H9 (cell line): ENCODE measurements at regions not wholly inside any gene's neighbourhood (a gene's known extent, or its start where the extent isn't known, plus 50 kb on each side); places are given as distances from the start of the nearest gene placed in this dataset.

Experiments
- DNase-seq: peaks from one replicate; pipeline ENCODE4 v3.0.0-alpha.2; 2017
- H2AFZ ChIP-seq: one replicate; pipeline ENCODE4 v1.6.1; 2013; ENCODE audit warnings: mild to moderate bottlenecking, low read length, control low read depth, moderate library complexity
- H2AK5ac ChIP-seq: 2 replicates; pipeline ENCODE4 v1.6.1; 2013; ENCODE audit warnings: low read length, control low read depth, mixed read lengths; ENCODE audit not compliant: insufficient read length
- H2BK120ac ChIP-seq: one replicate; pipeline ENCODE4 v1.6.1; 2013; ENCODE audit warnings: low read depth, mild to moderate bottlenecking, low read length, control low read depth, inconsistent platforms; ENCODE audit not compliant: poor library complexity, severe bottlenecking
- H2BK12ac ChIP-seq: 2 replicates; pipeline ENCODE4 v1.6.1; 2013; ENCODE audit warnings: low read length, control low read depth, mixed read lengths, low read depth; ENCODE audit not compliant: insufficient read length
- H2BK15ac ChIP-seq: 2 replicates; pipeline ENCODE4 v1.6.1; 2013; ENCODE audit warnings: low read depth, low read length, control low read depth
- H2BK20ac ChIP-seq: one replicate; pipeline ENCODE4 v1.6.1; 2013; ENCODE audit warnings: low read depth, mild to moderate bottlenecking, low read length, control low read depth, inconsistent platforms; ENCODE audit not compliant: poor library complexity, severe bottlenecking
- H2BK5ac ChIP-seq: 2 replicates; pipeline ENCODE4 v1.6.1; 2013; ENCODE audit warnings: low read length, control low read depth, mixed read lengths; ENCODE audit not compliant: insufficient read length
- H3K14ac ChIP-seq: 2 replicates; pipeline ENCODE4 v1.6.1; 2013; ENCODE audit warnings: low read length, control low read depth; ENCODE audit not compliant: insufficient read depth
- H3K18ac ChIP-seq: 2 replicates; pipeline ENCODE4 v1.6.1; 2013; ENCODE audit warnings: low read depth, mild to moderate bottlenecking, mixed read lengths, low read length, control low read depth; ENCODE audit not compliant: insufficient read length
- H3K23ac ChIP-seq: 2 replicates; pipeline ENCODE4 v1.6.1; 2013; ENCODE audit warnings: low read length, control low read depth, mixed read lengths, low read depth; ENCODE audit not compliant: insufficient read length
- H3K23me2 ChIP-seq: 2 replicates; pipeline ENCODE4 v1.6.1; 2013; ENCODE audit warnings: low read depth, mild to moderate bottlenecking, mixed read lengths, low read length, control low read depth; ENCODE audit not compliant: insufficient read length, poor library complexity, severe bottlenecking
- H3K27ac ChIP-seq: 2 replicates; pipeline ENCODE4 v1.5.1; 2013; ENCODE audit warnings: low read length, control low read depth, mixed read lengths, low read depth; ENCODE audit not compliant: insufficient read length
- H3K27me3 ChIP-seq: 2 replicates; pipeline ENCODE4 v1.6.1; 2013; ENCODE audit warnings: low read length, control low read depth, inconsistent platforms; ENCODE audit not compliant: insufficient read depth
- H3K4ac ChIP-seq: 2 replicates; pipeline ENCODE4 v1.6.1; 2013; ENCODE audit warnings: low read depth, mild to moderate bottlenecking, control low read depth, inconsistent platforms, low read length, moderate library complexity
- H3K4me1 ChIP-seq: 2 replicates; pipeline ENCODE4 v1.6.1; 2013; ENCODE audit warnings: low read length, control low read depth, inconsistent platforms; ENCODE audit not compliant: insufficient read depth
- H3K4me2 ChIP-seq: 2 replicates; pipeline ENCODE4 v1.6.1; 2013; ENCODE audit warnings: low read length, control low read depth, mixed read lengths; ENCODE audit not compliant: insufficient read length, insufficient read depth
- H3K56ac ChIP-seq: 2 replicates; pipeline ENCODE4 v1.6.1; 2013; ENCODE audit warnings: low read depth, mild to moderate bottlenecking, mixed read lengths, low read length, control low read depth; ENCODE audit not compliant: insufficient read length
- H3K79me1 ChIP-seq: 2 replicates; pipeline ENCODE4 v1.6.1; 2013; ENCODE audit warnings: low read depth, mild to moderate bottlenecking, moderate library complexity, low read length, control low read depth, inconsistent platforms; ENCODE audit not compliant: insufficient read depth, poor library complexity, severe bottlenecking
- H3K79me2 ChIP-seq: 2 replicates; pipeline ENCODE4 v1.6.1; 2013; ENCODE audit warnings: low read length, control low read depth, inconsistent platforms; ENCODE audit not compliant: insufficient read depth
- H3K9ac ChIP-seq: 2 replicates; pipeline ENCODE4 v1.6.1; 2013; ENCODE audit warnings: low read length, control low read depth, mixed read lengths; ENCODE audit not compliant: insufficient read length; ENCODE audit errors: extremely low read depth
- H3K9me3 ChIP-seq: one replicate; pipeline ENCODE4 v1.6.1; 2013; ENCODE audit warnings: low read depth, low read length, inconsistent platforms; ENCODE audit not compliant: control insufficient read depth
- H3T11ph ChIP-seq: one replicate; pipeline ENCODE4 v1.6.1; 2013; ENCODE audit warnings: mild to moderate bottlenecking, low read length, control low read depth, inconsistent platforms
- H4K20me1 ChIP-seq: one replicate; pipeline ENCODE4 v1.6.1; 2013; ENCODE audit not compliant: control insufficient read depth, insufficient read length, insufficient read depth
- H4K5ac ChIP-seq: 2 replicates; pipeline ENCODE4 v1.6.1; 2013; ENCODE audit warnings: low read depth, mild to moderate bottlenecking, mixed read lengths, low read length, control low read depth; ENCODE audit not compliant: insufficient read length
- H4K8ac ChIP-seq: replicated peaks from 2 replicates; pipeline ENCODE4 v1.6.1; 2013; ENCODE audit warnings: low read length, control low read depth, mixed read lengths, low read depth; ENCODE audit not compliant: insufficient read length
- H4K91ac ChIP-seq: 2 replicates; pipeline ENCODE4 v1.6.1; 2013; ENCODE audit warnings: low read depth, mild to moderate bottlenecking, moderate library complexity, mixed read lengths, low read length, control low read depth; ENCODE audit not compliant: insufficient read length
- H3K27ac Mint-ChIP-seq, 3 experiments: 2 replicates in 2 of 3; 3 replicates in 1 of 3; pipeline ENCODE4 v1.8.0; 2020 to 2021; ENCODE audit warnings: mixed read lengths in 3 of 3, mild to moderate bottlenecking in 1 of 3, moderate library complexity in 1 of 3
- H3K27me3 Mint-ChIP-seq: 2 replicates; pipeline ENCODE4 v1.8.0; 2021; ENCODE audit warnings: low read depth, mild to moderate bottlenecking, moderate library complexity, mixed read lengths
- H3K36me3 Mint-ChIP-seq, 3 experiments: 2 replicates in 2 of 3; 3 replicates in 1 of 3; pipeline ENCODE4 v1.8.0; 2020 to 2021; ENCODE audit warnings: low read depth in 3 of 3, mixed read lengths in 3 of 3; ENCODE audit not compliant: insufficient read depth in 1 of 3
- H3K4me1 Mint-ChIP-seq, 2 experiments: 2 replicates each; pipeline ENCODE4 v1.8.0; 2020; ENCODE audit warnings: mixed read lengths in 2 of 2
- H3K4me3 Mint-ChIP-seq, 2 experiments: 2 replicates in 1 of 2; 3 replicates in 1 of 2; pipeline ENCODE4 v1.8.0; 2020 to 2021; ENCODE audit warnings: mild to moderate bottlenecking in 2 of 2, mixed read lengths in 2 of 2, moderate library complexity in 1 of 2
- H3K9me3 Mint-ChIP-seq, 2 experiments: 2 replicates in 1 of 2; 3 replicates in 1 of 2; pipeline ENCODE4 v1.8.0; 2020; ENCODE audit warnings: mild to moderate bottlenecking in 2 of 2, mixed read lengths in 2 of 2, moderate library complexity in 1 of 2
- WGBS: extraction: QIAGEN DNeasy Blood & Tissue Kit; methylation state at CpG from one replicate; pipeline ENCODE4 v1.1.7; 2013; ENCODE audit warnings: missing lambda C conversion rate, low lambda C conversion rate, mixed read lengths; ENCODE audit not compliant: insufficient read length; ENCODE audit errors: extremely low coverage; 5-methylcytosine and 5-hydroxymethylcytosine counted together
- TF ChIP-seq, protein P1 (sequence below): fragments of 200-600 bp; sonication (generic); conservative IDR thresholded peaks from 3 replicates; pipeline ENCODE4 v1.8.0; 2021; ENCODE audit warnings: antibody characterized with exemption, mild to moderate bottlenecking

DNA sequence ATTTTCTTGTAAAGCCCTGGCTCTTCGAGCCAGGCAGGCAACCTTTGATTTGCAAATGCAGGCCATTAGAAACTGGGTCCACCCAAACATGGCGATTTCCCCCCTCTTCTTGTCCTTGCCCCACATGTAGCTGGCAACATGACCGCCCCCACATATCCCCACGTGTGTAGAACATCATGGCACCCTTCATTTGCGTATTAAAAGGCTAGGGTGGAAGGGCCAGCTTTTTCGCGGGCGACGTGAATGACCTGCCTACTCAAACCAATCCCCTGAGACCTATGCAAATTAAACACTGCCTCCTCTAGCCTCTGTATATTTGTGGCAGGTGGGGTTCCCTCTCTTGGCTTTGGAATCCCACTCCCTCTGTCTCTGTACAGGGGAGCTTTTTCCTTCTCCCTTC, 107.0 kb upstream of the CLINT1 start:
- Histone ChIP-seq H4K20me1 (no peaks in the 10 kb centered on the region), H3K4me1 (peaks cover 4% of the 10 kb centered on the region; the same call in 1 of the 2 replicates), H3K14ac (peak overlapping the region; percentile 61; the same call in 1 of the 2 replicates), H3K18ac (peak overlapping the region; percentile 79), H4K91ac (no peak overlapping the region), H3K9ac (no peak overlapping the region), H2BK20ac (no peak overlapping the region), H2AK5ac (peak overlapping the region; percentile 75), H3K4me2 (peak overlapping the region; percentile 10), H3K23me2 (peaks cover 2% of the 10 kb centered on the region), H3K27ac (peak overlapping the region; percentile 80), H3K79me2 (no peaks in the 10 kb centered on the region), H2BK120ac (no peak overlapping the region), H2AFZ (no peak overlapping the region), H2BK5ac (no peak overlapping the region), H3K23ac (no peak overlapping the region), H4K8ac (no peak overlapping the region), H3K9me3 (no peaks in the 10 kb centered on the region), H3K27me3 (no peaks in the 10 kb centered on the region), H2BK12ac (peak overlapping the region; percentile 11), H2BK15ac (no peak overlapping the region), H3T11ph (no peak overlapping the region), H3K4ac (peak overlapping the region; percentile 86), H3K79me1 (no peaks in the 10 kb centered on the region), H3K56ac (no peak overlapping the region), H4K5ac (no peak overlapping the region)
- H3K9me3 Mint-ChIP-seq = no peaks in the 10 kb centered on the region
- peak overlapping the region; percentile 59 to 93 (median 92); a peak in 5 of 7 replicates for H3K27ac Mint-ChIP-seq
- H3K4me1 Mint-ChIP-seq = peaks cover 39 to 45% of the 10 kb centered on the region in 2 experiments
- no CpG with 5 or more reads among the region's 9 CpGs for WGBS
- H3K4me3 Mint-ChIP-seq = peak overlapping the region in 1 of 2 experiments; percentile 34; a peak in 2 of 5 replicates
- H3K36me3 Mint-ChIP-seq = no peaks in the 10 kb centered on the region; a peak in 3 of 7 replicates
- peak; percentile 68 for DNase-seq
- H3K27me3 Mint-ChIP-seq = no peaks in the 10 kb centered on the region; the same call in 1 of the 2 replicates
- TF ChIP-seq, protein P1, sequence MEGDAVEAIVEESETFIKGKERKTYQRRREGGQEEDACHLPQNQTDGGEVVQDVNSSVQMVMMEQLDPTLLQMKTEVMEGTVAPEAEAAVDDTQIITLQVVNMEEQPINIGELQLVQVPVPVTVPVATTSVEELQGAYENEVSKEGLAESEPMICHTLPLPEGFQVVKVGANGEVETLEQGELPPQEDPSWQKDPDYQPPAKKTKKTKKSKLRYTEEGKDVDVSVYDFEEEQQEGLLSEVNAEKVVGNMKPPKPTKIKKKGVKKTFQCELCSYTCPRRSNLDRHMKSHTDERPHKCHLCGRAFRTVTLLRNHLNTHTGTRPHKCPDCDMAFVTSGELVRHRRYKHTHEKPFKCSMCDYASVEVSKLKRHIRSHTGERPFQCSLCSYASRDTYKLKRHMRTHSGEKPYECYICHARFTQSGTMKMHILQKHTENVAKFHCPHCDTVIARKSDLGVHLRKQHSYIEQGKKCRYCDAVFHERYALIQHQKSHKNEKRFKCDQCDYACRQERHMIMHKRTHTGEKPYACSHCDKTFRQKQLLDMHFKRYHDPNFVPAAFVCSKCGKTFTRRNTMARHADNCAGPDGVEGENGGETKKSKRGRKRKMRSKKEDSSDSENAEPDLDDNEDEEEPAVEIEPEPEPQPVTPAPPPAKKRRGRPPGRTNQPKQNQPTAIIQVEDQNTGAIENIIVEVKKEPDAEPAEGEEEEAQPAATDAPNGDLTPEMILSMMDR = no peak
